GM12873 (cell line): ENCODE measurements at regions not wholly inside any gene's neighbourhood (a gene's known extent, or its start where the extent isn't known, plus 50 kb on each side); places are given as distances from the start of the nearest gene placed in this dataset.

Source experiments
- TF ChIP-seq, protein P1 (sequence below): IDR thresholded peaks from 2 replicates; pipeline ENCODE4 v1.5.1; 2012; ENCODE audit warnings: low read depth, mild to moderate bottlenecking, moderate library complexity, low read length, control low read depth; ENCODE audit not compliant: insufficient read depth; ENCODE audit errors: missing control alignments

DNA sequence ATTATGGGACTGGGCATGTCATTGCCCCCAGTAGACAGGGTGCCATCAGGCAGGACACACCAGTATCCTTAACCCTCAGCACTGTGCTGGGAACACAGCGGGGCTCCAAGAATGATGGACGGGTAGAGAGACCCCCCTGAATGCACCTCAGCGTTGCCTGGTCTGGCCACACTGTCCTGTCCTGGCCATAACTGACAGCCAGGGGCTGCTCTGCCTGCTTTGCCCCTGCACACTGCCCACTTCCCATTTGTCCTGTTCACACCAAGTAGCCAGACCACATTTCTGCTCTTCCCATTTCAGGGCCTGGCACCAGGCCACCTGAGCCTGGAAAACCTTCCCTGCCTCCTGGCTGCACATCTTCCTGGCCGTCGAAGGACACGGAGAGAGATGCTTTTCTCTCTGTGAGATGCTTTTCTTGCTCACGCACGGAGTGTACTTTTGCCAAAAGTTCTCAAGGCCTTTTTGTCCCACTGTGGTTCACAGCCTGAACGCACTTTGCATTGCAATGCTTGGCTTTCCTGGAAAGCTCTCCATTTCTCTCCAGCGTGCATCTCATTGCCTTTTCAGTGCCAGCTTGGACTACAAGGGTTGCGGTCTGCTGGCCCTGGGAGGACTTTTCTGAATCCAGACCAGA is 131.0 kb upstream of the EEPD1 start:
- TF ChIP-seq, protein P1, sequence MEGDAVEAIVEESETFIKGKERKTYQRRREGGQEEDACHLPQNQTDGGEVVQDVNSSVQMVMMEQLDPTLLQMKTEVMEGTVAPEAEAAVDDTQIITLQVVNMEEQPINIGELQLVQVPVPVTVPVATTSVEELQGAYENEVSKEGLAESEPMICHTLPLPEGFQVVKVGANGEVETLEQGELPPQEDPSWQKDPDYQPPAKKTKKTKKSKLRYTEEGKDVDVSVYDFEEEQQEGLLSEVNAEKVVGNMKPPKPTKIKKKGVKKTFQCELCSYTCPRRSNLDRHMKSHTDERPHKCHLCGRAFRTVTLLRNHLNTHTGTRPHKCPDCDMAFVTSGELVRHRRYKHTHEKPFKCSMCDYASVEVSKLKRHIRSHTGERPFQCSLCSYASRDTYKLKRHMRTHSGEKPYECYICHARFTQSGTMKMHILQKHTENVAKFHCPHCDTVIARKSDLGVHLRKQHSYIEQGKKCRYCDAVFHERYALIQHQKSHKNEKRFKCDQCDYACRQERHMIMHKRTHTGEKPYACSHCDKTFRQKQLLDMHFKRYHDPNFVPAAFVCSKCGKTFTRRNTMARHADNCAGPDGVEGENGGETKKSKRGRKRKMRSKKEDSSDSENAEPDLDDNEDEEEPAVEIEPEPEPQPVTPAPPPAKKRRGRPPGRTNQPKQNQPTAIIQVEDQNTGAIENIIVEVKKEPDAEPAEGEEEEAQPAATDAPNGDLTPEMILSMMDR: no peak

DNA sequence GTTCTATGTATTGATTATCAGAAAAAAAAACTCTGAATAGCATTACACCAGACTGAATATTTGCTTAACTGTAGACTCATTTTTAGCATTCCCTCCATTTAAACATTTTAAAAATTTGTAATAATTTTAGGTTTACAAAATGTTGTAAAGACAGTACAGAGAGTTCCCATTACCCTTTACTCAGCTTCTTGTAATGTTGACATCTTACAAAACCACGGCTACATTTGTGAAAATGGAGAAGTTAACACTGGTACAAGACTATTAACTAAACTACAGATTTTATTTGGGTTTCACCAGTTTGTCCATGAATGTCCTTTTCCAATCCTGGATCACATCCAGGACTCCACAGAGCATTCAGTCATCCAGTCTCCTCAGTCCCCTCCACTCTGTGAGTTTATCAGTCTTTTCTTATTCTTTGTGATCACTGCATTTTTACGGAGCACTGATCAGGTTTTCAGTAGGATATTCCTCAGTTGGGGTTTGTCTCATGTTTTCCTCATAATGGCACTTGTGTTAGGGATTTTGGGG is 130.0 kb upstream of the EEPD1 start:
- TF ChIP-seq, protein P1: no peak

DNA sequence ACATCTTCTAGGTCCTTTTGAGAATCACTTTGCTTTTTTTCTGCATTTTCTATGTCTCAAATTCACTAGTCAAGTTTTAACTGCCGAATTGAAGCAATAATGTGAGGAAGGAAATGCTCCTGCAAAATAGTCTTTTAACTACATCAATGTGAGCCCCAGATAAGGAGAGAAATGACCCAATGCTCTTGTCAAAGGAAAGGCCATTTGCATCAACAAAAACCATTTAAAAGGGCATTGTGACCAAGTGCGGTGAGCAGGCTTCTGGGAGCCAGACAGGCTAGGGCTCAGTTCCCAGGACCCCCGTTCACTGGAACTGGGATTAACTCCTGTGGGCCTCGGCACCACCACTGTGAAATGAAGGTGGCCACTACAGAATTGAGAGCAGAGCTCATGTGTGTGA is 127.9 kb upstream of the EEPD1 start:
- TF ChIP-seq, protein P1: no peak

DNA sequence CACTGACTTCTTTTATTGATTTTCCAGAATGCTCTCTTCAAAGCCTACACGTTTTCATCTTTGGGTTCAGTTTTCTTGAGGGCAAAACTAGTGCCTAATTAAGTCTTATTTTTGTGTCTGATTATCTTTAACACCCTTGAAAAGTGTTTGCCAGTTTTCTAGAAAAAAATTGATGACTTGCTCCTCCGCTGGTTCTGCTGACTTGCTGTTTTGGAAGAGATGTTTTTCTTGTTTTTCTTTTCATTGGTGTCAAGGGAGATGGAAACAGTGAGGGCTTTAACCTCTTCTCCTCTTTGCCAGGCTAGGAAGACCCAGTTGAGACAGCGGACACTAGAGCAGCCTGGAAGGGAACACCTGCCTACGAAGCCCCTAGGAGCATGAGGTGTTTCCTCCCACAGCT is 123.7 kb upstream of the EEPD1 start:
- TF ChIP-seq, protein P1: no peak

DNA sequence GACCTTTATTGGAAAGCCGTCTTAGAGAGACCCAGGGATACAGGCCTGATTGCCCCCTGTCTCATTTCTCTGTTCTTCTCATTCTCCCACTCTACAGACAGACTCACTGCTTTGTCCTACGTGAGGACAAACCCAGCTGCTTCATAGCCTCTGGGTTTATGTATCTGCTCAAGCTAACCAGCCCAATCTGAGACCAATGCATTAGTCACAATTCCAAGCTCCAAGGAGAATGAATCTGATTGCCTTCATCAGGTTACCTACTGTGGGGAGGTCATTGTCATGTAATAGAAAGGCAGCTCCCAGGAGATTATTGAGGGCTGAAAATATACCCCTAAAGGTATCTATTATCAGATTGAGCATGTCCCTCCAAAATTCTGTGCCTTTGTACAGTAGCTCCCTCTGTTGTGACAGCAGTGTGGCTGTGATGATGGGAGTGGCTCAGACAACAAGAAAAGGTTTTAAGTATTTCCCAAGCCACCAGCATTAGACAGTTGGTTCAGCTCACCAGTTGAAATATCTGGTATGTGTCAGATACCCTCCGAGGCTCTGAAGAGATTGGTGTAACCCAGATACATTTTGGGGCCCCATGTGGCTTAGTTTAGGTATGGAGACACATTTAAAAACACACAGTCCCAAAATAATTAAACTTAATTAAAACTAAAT is 123.1 kb upstream of the EEPD1 start:
- TF ChIP-seq, protein P1: no peak

DNA sequence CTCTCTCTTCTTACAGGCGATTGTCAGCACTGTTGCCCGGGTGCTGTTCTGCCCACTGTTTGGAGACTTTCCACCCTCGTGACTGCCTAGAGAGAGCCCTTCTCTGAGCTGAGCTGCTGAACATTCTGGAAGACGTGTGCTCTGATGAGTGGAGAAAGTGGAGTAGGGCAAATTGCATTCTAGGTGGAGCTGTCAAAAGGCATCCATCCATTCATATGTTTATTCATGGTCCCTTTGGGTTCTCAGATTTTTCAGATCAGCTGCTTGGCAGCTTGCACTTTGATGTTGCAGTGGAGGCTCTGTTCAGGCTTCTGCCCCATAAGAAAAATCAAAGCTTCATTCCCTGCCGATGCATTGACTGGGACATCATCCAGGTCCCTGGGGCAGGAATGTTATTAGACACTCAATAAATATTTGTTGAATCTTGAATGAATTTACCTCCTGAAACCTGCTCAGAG is 120.7 kb upstream of the EEPD1 start:
- TF ChIP-seq, protein P1: no peak

DNA sequence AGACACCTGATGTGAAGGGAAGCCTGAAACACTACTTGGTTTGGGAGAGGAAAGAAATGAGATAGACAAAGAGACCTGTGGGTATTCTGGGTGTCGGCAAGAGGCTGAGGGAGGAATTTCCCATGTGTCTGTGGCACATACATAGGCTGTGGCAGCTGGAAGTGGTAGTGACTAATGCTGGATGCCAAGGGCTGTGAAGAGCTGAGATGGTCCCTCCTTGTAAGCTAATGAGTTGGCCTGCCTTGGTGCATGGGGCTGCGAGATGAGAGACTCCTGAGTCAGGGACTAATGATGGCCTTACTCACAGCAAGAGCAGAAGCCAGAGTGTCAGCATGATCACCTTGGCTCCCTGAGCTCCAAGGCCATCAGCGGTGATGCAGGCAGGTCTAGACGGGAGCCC is 119.0 kb upstream of the EEPD1 start:
- TF ChIP-seq, protein P1: no peak
